ENCODE measurements at regions not wholly inside any gene's neighbourhood (a gene's known extent, or its start where the extent isn't known, plus 50 kb on each side); places are given as distances from the start of the nearest gene placed in this dataset.

DNA sequence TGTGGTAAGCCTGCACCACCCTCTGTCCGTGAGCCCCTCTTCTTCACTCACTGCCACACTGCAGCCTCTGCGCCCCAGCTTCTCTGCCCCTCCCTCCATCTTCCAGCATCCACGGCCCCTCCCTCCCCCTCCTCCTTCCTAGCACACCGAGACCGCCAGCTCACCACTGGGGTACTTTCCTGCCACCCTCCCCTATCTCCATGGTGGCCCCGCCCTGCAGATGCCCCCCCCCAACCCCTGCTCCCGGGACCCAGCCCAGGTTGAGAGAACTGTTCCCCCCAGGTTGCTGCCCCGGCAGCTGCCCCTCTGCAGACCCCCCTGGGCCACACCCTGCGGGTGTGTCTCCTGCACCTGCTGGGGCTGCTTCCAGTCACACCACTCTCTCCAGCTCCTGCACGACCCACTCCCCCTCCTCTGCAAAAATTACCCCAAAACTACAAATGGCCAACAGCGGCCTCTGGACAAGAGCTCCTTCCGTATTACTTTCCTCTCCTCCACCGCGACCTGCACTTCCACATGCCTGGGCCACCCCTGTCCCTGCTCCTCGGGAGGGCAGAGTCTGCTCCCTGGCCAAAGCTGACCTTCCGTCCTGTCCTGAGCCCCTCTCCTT, 209.2 kb upstream of the PPP2R2D start:
- H3K4me3 ChIP-seq (ENCODE audit: low read depth, low read length), result no peak overlapping the region
- TF ChIP-seq, protein P1, sequence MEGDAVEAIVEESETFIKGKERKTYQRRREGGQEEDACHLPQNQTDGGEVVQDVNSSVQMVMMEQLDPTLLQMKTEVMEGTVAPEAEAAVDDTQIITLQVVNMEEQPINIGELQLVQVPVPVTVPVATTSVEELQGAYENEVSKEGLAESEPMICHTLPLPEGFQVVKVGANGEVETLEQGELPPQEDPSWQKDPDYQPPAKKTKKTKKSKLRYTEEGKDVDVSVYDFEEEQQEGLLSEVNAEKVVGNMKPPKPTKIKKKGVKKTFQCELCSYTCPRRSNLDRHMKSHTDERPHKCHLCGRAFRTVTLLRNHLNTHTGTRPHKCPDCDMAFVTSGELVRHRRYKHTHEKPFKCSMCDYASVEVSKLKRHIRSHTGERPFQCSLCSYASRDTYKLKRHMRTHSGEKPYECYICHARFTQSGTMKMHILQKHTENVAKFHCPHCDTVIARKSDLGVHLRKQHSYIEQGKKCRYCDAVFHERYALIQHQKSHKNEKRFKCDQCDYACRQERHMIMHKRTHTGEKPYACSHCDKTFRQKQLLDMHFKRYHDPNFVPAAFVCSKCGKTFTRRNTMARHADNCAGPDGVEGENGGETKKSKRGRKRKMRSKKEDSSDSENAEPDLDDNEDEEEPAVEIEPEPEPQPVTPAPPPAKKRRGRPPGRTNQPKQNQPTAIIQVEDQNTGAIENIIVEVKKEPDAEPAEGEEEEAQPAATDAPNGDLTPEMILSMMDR (IDR thresholded peaks at IDR 0.05; ENCODE audit: insufficient read depth, low read depth, low read length), result no peak
- DNase-seq (ENCODE audit: low read depth), result no peak

DNA sequence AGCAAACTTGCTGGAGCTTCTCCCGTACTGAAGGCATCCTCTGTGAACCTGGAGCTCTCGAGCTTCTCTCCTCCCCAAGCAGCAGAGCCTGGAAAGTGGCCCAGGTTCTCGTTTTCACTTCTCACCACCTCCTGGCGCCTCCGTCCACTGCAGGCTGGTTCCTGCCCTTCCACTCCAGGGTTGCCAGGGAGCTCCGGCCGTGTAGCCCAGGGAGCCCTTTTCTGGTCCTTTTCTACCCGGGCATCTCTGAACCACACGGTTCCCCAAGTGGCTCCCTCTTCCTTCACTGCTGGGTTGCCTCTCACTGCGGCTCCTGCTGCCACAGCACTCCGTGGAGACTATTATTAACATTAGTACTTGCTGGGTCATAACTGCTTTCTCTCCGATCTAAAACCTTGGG, 208.6 kb upstream of the PPP2R2D start:
- TF ChIP-seq, protein P1 (IDR thresholded peaks at IDR 0.05; ENCODE audit: insufficient read depth, low read depth, low read length), result no peak
- H3K4me3 ChIP-seq (ENCODE audit: low read depth, low read length), result no peak overlapping the region
- DNase-seq (ENCODE audit: low read depth), result no peak

DNA sequence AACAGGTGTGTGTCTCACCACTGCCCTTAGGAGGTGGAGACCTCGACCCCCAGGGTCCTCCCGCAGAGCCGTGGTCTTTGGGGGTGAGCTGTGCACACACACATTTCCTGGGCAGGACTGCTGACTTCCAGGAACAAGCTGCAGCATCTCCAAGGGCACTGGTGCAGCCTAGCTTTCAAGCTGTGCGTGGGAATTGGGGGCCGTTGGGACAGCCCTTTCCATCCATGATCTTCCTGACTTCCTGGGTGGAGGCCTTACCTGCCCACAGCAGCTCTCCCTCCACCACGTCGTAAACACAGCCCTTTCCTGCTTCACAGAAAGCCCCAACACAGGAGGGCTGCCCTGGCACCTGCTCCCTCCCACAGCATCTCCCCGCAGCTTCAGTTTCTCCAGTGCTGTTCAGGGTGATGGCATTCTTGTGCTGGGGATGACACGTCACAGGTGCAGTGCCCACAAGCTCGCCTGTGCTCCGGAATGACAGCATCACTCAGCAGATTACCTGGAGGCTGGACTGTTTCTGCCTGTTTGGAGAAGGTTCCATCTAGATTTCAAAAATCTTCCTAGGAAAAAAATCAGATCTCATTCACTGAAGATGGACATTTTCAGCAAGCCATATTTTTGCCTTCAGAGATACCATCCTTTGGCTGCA, 208.0 kb upstream of the PPP2R2D start:
- no peak overlapping the region for H3K4me3 ChIP-seq (ENCODE audit: low read depth, low read length)
- DNase-seq (ENCODE audit: low read depth), result no peak
- TF ChIP-seq, protein P1 (IDR thresholded peaks at IDR 0.05; ENCODE audit: insufficient read depth, low read depth, low read length), result no peak

DNA sequence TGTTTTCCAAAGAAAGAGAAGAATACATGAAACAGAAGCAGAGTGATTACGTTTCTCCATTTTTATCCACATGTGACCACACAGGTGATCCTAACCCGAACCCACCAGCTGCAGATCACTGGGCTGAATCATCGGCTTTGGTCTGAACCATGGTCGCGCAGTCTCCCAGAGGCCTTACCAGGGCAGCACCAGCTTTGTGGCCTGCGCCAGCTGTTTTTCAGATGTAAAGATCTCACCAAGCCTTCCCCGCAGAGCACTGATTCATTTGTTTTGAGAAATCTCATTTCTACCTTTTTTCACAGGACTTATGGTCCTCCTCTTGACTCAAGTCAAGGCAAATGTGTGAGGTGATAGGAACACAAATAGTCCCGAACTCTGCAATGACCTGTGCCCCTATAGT, 207.0 kb upstream of the PPP2R2D start:
- DNase-seq (ENCODE audit: low read depth), result no peak
- no peak overlapping the region for H3K4me3 ChIP-seq (ENCODE audit: low read depth, low read length)
- TF ChIP-seq, protein P1 (IDR thresholded peaks at IDR 0.05; ENCODE audit: insufficient read depth, low read depth, low read length), result no peak

DNA sequence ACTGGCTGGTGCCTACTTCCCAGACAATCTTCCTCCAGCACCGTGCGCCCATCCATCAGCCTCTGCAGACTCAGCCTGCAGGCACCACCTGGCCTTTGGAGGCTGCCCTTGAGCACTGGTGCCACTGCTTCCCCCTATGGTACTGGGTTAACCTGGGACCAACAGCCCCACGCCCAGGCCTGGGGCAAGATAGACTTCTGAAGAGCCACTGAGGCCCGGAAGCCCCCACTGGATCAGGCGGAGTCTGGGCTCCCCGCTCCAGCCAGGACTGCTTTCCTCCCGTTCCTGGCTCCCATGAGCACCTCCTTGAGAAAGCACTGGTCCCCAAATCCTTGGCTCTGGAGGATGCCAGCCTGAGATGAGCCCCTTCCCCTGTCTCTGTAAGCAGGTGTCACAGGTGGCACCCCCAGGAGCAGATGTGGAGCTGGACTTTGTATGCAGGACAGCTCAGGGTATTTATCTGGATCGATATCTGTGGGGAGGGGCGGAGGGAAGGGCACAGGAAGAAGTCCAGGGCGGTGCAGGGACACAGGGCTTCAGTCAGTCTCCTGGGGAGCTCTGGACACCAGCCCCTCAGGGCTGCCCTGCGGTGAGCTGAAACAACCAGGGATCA, 206.5 kb upstream of the PPP2R2D start:
- no peak overlapping the region for H3K4me3 ChIP-seq (ENCODE audit: low read depth, low read length)
- TF ChIP-seq, protein P1 (IDR thresholded peaks at IDR 0.05; ENCODE audit: insufficient read depth, low read depth, low read length), result no peak
- no peak for DNase-seq (ENCODE audit: low read depth)

DNA sequence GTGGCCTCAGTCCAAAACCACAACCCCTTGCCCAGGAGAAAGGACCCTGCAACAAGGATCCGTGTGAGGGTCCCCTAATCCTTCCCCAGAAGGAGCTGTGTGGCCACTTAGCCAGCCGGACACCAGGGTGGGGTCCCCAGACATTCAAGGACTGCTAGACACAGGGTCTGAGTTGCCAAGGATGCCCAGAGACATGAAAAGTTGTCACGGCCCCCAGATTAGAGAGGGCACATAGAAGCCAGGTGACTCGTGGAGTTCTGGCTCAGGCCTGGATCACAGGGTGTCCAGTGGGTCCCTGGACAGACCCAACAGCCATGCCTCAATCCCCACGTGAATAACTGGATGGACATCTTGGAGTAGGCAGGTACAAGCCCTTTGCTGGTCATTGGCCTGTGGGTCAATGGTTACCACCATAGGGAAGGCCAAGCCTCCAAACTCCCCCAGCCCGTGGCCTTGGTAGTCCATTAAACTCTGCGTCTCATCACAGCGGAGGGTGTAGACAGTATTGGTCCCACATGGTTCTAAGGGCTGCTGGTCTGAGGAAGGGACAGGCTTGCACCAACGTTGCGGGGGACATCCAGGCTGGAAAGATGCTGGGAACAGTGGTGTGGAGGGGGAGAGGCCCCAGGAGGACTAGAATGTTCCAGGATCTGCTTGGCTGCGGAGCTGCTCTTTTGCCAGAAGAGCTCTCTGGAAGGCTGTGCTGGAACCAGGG, 205.9 kb upstream of the PPP2R2D start:
- TF ChIP-seq, protein P1 (IDR thresholded peaks at IDR 0.05; ENCODE audit: insufficient read depth, low read depth, low read length), result no peak
- DNase-seq (ENCODE audit: low read depth), result no peak
- H3K4me3 ChIP-seq (ENCODE audit: low read depth, low read length), result no peak overlapping the region

Data from fibroblast of villous mesenchyme (primary cell).